HCT116 (cell line): ENCODE measurements at regions not wholly inside any gene's neighbourhood (a gene's known extent, or its start where the extent isn't known, plus 50 kb on each side); places are given as distances from the start of the nearest gene placed in this dataset.

Experiments used
- CEBPB ChIP-seq: IDR thresholded peaks from 2 replicates; pipeline ENCODE4 v1.6.1; 2012; ENCODE audit warnings: low read depth
- EZH2 ChIP-seq: fragments of 200-600 bp; sonication (generic); IDR thresholded peaks from 2 replicates; pipeline ENCODE4 v1.6.1; 2017; ENCODE audit warnings: antibody characterized with exemption, mixed run types
- POLR2A ChIP-seq: IDR thresholded peaks from 2 replicates; pipeline ENCODE4 v1.7.0; 2011; ENCODE audit warnings: borderline replicate concordance; ENCODE audit not compliant: insufficient read depth, insufficient read length; ENCODE audit errors: extremely low read depth
- POLR2AphosphoS5 ChIP-seq: IDR thresholded peaks from 2 replicates; pipeline ENCODE4 v1.6.1; 2011; ENCODE audit warnings: mild to moderate bottlenecking, low read depth, low read length, moderate library complexity
- RAD21 ChIP-seq: IDR thresholded peaks from 2 replicates; pipeline ENCODE4 v1.6.1; 2012; ENCODE audit warnings: low read depth, mild to moderate bottlenecking
- SIN3A ChIP-seq: IDR thresholded peaks from 2 replicates; pipeline ENCODE4 v1.6.1; 2012; ENCODE audit warnings: low read depth
- SP1 ChIP-seq: IDR thresholded peaks from 2 replicates; pipeline ENCODE4 v1.6.1; 2012; ENCODE audit warnings: low read depth
- SRF ChIP-seq: IDR thresholded peaks from 2 replicates; pipeline ENCODE4 v1.6.1; 2012; ENCODE audit warnings: low read depth
- YY1 ChIP-seq: IDR thresholded peaks from 2 replicates; pipeline ENCODE4 v1.6.1; 2011; ENCODE audit warnings: low read length, low read depth, moderate library complexity, mild to moderate bottlenecking; ENCODE audit not compliant: insufficient replicate concordance; ENCODE audit errors: extremely low read depth
- TF ChIP-seq, protein P1 (sequence below), 3 experiments: fragments of 200-600 bp in 1 of 3; sonication (generic) in 1 of 3; IDR thresholded peaks in 2 of 3; conservative IDR thresholded peaks in 1 of 3; 2 replicates each; pipeline ENCODE4 v1.5.1; 2012 to 2017; ENCODE audit warnings: low read depth in 2 of 3, low read length in 2 of 3, antibody characterized with exemption in 1 of 3, borderline replicate concordance in 1 of 3, control low read depth in 1 of 3, mild to moderate bottlenecking in 1 of 3, mixed read lengths in 1 of 3, mixed run types in 1 of 3, moderate library complexity in 1 of 3; ENCODE audit not compliant: insufficient read depth in 1 of 3
- TF ChIP-seq, protein P2 (sequence below): IDR thresholded peaks from 2 replicates; pipeline ENCODE4 v1.6.1; 2011; ENCODE audit warnings: mild to moderate bottlenecking, low read length, moderate library complexity; ENCODE audit not compliant: insufficient replicate concordance; ENCODE audit errors: extremely low read depth
- TF ChIP-seq, protein P3 (sequence below): IDR thresholded peaks from 2 replicates; pipeline ENCODE4 v1.6.1; 2012
- TF ChIP-seq, protein P4 (sequence below): IDR thresholded peaks from 2 replicates; pipeline ENCODE4 v1.6.1; 2012

DNA sequence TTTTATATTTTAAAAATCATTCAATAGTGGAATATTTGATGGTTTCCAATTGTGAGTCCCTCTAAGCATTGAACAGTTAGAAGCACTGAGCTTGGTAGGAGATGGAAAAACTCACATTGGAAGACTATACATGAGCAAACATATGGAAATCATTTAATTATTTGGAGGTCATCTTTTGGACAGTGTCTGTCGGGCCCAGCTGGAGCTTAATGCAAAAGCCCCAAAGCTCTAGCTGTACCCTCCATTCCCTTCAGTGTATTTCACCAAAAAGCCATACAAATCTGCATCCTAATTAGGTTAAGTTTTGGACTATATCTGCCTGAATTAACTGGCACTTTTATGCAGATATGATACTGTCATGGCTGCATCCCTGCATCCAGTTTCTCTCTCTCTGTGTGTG is 365.7 kb downstream of the FLRT2 start:
- no peak for TF ChIP-seq RAD21
- TF ChIP-seq, protein P1, sequence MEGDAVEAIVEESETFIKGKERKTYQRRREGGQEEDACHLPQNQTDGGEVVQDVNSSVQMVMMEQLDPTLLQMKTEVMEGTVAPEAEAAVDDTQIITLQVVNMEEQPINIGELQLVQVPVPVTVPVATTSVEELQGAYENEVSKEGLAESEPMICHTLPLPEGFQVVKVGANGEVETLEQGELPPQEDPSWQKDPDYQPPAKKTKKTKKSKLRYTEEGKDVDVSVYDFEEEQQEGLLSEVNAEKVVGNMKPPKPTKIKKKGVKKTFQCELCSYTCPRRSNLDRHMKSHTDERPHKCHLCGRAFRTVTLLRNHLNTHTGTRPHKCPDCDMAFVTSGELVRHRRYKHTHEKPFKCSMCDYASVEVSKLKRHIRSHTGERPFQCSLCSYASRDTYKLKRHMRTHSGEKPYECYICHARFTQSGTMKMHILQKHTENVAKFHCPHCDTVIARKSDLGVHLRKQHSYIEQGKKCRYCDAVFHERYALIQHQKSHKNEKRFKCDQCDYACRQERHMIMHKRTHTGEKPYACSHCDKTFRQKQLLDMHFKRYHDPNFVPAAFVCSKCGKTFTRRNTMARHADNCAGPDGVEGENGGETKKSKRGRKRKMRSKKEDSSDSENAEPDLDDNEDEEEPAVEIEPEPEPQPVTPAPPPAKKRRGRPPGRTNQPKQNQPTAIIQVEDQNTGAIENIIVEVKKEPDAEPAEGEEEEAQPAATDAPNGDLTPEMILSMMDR (IDR thresholded peaks at IDR 0.05 in 2 of 3, conservative IDR thresholded peaks at IDR 0.05 in 1 of 3; ENCODE audit: borderline replicate concordance in 1 of 3, insufficient read depth in 1 of 3, low read depth in 2 of 3, low read length in 2 of 3), result no peak
- TF ChIP-seq, protein P2, sequence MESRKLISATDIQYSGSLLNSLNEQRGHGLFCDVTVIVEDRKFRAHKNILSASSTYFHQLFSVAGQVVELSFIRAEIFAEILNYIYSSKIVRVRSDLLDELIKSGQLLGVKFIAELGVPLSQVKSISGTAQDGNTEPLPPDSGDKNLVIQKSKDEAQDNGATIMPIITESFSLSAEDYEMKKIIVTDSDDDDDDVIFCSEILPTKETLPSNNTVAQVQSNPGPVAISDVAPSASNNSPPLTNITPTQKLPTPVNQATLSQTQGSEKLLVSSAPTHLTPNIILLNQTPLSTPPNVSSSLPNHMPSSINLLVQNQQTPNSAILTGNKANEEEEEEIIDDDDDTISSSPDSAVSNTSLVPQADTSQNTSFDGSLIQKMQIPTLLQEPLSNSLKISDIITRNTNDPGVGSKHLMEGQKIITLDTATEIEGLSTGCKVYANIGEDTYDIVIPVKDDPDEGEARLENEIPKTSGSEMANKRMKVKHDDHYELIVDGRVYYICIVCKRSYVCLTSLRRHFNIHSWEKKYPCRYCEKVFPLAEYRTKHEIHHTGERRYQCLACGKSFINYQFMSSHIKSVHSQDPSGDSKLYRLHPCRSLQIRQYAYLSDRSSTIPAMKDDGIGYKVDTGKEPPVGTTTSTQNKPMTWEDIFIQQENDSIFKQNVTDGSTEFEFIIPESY, result no peak
- no peak for TF ChIP-seq SIN3A
- TF ChIP-seq YY1, result no peak
- TF ChIP-seq, protein P3, sequence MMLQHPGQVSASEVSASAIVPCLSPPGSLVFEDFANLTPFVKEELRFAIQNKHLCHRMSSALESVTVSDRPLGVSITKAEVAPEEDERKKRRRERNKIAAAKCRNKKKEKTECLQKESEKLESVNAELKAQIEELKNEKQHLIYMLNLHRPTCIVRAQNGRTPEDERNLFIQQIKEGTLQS, result no peak
- TF ChIP-seq CEBPB, result no peak
- no peak for TF ChIP-seq POLR2A
- no peak for TF ChIP-seq SRF
- TF ChIP-seq SP1, result no peak
- no peak for TF ChIP-seq EZH2
- TF ChIP-seq, protein P4, sequence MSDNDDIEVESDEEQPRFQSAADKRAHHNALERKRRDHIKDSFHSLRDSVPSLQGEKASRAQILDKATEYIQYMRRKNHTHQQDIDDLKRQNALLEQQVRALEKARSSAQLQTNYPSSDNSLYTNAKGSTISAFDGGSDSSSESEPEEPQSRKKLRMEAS, result no peak
- no peak for TF ChIP-seq POLR2AphosphoS5
